ENCODE measurements at regions not wholly inside any gene's neighbourhood (a gene's known extent, or its start where the extent isn't known, plus 50 kb on each side); places are given as distances from the start of the nearest gene placed in this dataset.

- Histone ChIP-seq H3K4me1 (ENCODE audit: control insufficient read depth, insufficient read depth, low read length) (no peaks in the 10 kb centered on the region), H3K27ac (ENCODE audit: insufficient read depth, low read depth, low read length, poor library complexity, severe bottlenecking) (no peak overlapping the region), H3K9me3 (ENCODE audit: control insufficient read depth, low read length) (no peaks in the 10 kb centered on the region), H3K27me3 (ENCODE audit: control insufficient read depth, insufficient read depth, low read length, poor library complexity, severe bottlenecking) (no peaks in the 10 kb centered on the region), H3K4me3 (ENCODE audit: insufficient read depth, low read depth, low read length) (no peak overlapping the region), H3K36me3 (ENCODE audit: control insufficient read depth, insufficient read depth, low read length) (no peaks in the 10 kb centered on the region)
- 67 to 71% methylated on average over 2 of the region's 2 CpGs for WGBS, 2 experiments
Observed at GRCh38 chr18:47758000-47758399, 172.5 kb downstream of the SMAD2 start.

GRCh38 chr18:47756364-47757016 lies 174.0 kb downstream of the SMAD2 start:
- WGBS, 2 experiments, result 27 to 33% methylated on average over 9 of the region's 9 CpGs
- no peaks in the 10 kb centered on the region for H3K36me3 ChIP-seq (ENCODE audit: control insufficient read depth, insufficient read depth, low read length)
- no peaks in the 10 kb centered on the region for H3K9me3 ChIP-seq (ENCODE audit: control insufficient read depth, low read length)
- H3K4me3 ChIP-seq (ENCODE audit: insufficient read depth, low read depth, low read length), result no peak overlapping the region
- no peak overlapping the region for H3K27ac ChIP-seq (ENCODE audit: insufficient read depth, low read depth, low read length, poor library complexity, severe bottlenecking)
- H3K27me3 ChIP-seq (ENCODE audit: control insufficient read depth, insufficient read depth, low read length, poor library complexity, severe bottlenecking), result no peaks in the 10 kb centered on the region
- H3K4me1 ChIP-seq (ENCODE audit: control insufficient read depth, insufficient read depth, low read length), result no peaks in the 10 kb centered on the region

GRCh38 chr18:47755102-47755456 lies 175.4 kb downstream of the SMAD2 start:
- Histone ChIP-seq H3K9me3 (ENCODE audit: control insufficient read depth, low read length) (no peaks in the 10 kb centered on the region), H3K27ac (ENCODE audit: insufficient read depth, low read depth, low read length, poor library complexity, severe bottlenecking) (no peak overlapping the region), H3K36me3 (ENCODE audit: control insufficient read depth, insufficient read depth, low read length) (no peaks in the 10 kb centered on the region), H3K27me3 (ENCODE audit: control insufficient read depth, insufficient read depth, low read length, poor library complexity, severe bottlenecking) (no peaks in the 10 kb centered on the region), H3K4me3 (ENCODE audit: insufficient read depth, low read depth, low read length) (no peak overlapping the region), H3K4me1 (ENCODE audit: control insufficient read depth, insufficient read depth, low read length) (no peaks in the 10 kb centered on the region)
- 89 to 94% methylated on average over 4 of the region's 4 CpGs for WGBS, 2 experiments

- WGBS, 2 experiments, result 62 to 63% methylated on average over 29 of the region's 29 CpGs
- H3K4me1 ChIP-seq (ENCODE audit: control insufficient read depth, insufficient read depth, low read length), result no peaks in the 10 kb centered on the region
- H3K9me3 ChIP-seq (ENCODE audit: control insufficient read depth, low read length), result no peaks in the 10 kb centered on the region
- H3K27ac ChIP-seq (ENCODE audit: insufficient read depth, low read depth, low read length, poor library complexity, severe bottlenecking), result no peak overlapping the region
- no peaks in the 10 kb centered on the region for H3K36me3 ChIP-seq (ENCODE audit: control insufficient read depth, insufficient read depth, low read length)
- H3K27me3 ChIP-seq (ENCODE audit: control insufficient read depth, insufficient read depth, low read length, poor library complexity, severe bottlenecking), result no peaks in the 10 kb centered on the region
- no peak overlapping the region for H3K4me3 ChIP-seq (ENCODE audit: insufficient read depth, low read depth, low read length)
Observed at GRCh38 chr18:47754311-47755101, 176.0 kb downstream of the SMAD2 start.

GRCh38 chr18:47752796-47753645 lies 177.4 kb downstream of the SMAD2 start:
- no peak overlapping the region for H3K4me3 ChIP-seq (ENCODE audit: insufficient read depth, low read depth, low read length)
- peaks cover 8% of the 10 kb centered on the region for H3K27me3 ChIP-seq (ENCODE audit: control insufficient read depth, insufficient read depth, low read length, poor library complexity, severe bottlenecking)
- H3K4me1 ChIP-seq (ENCODE audit: control insufficient read depth, insufficient read depth, low read length), result no peaks in the 10 kb centered on the region
- no peak overlapping the region for H3K27ac ChIP-seq (ENCODE audit: insufficient read depth, low read depth, low read length, poor library complexity, severe bottlenecking)
- WGBS, 2 experiments, result 93 to 94% methylated on average over 10 of the region's 10 CpGs
- H3K9me3 ChIP-seq (ENCODE audit: control insufficient read depth, low read length), result no peaks in the 10 kb centered on the region
- H3K36me3 ChIP-seq (ENCODE audit: control insufficient read depth, insufficient read depth, low read length), result no peaks in the 10 kb centered on the region

- WGBS, 2 experiments, result 87 to 94% methylated on average over 8 of the region's 8 CpGs
- no peaks in the 10 kb centered on the region for H3K36me3 ChIP-seq (ENCODE audit: control insufficient read depth, insufficient read depth, low read length)
- no peaks in the 10 kb centered on the region for H3K9me3 ChIP-seq (ENCODE audit: control insufficient read depth, low read length)
- no peaks in the 10 kb centered on the region for H3K4me1 ChIP-seq (ENCODE audit: control insufficient read depth, insufficient read depth, low read length)
- H3K27ac ChIP-seq (ENCODE audit: insufficient read depth, low read depth, low read length, poor library complexity, severe bottlenecking), result no peak overlapping the region
- peaks cover 8% of the 10 kb centered on the region for H3K27me3 ChIP-seq (ENCODE audit: control insufficient read depth, insufficient read depth, low read length, poor library complexity, severe bottlenecking)
- H3K4me3 ChIP-seq (ENCODE audit: insufficient read depth, low read depth, low read length), result no peak overlapping the region
Observed at GRCh38 chr18:47750889-47751423, 179.5 kb downstream of the SMAD2 start.

- WGBS, 2 experiments, result 92 to 93% methylated on average over 7 of the region's 7 CpGs
- Histone ChIP-seq H3K27me3 (ENCODE audit: control insufficient read depth, insufficient read depth, low read length, poor library complexity, severe bottlenecking) (peaks cover 8% of the 10 kb centered on the region), H3K4me1 (ENCODE audit: control insufficient read depth, insufficient read depth, low read length) (no peaks in the 10 kb centered on the region), H3K4me3 (ENCODE audit: insufficient read depth, low read depth, low read length) (no peak overlapping the region), H3K36me3 (ENCODE audit: control insufficient read depth, insufficient read depth, low read length) (no peaks in the 10 kb centered on the region), H3K9me3 (ENCODE audit: control insufficient read depth, low read length) (no peaks in the 10 kb centered on the region), H3K27ac (ENCODE audit: insufficient read depth, low read depth, low read length, poor library complexity, severe bottlenecking) (no peak overlapping the region)
Observed at GRCh38 chr18:47749600-47749973, 180.9 kb downstream of the SMAD2 start.

- no peaks in the 10 kb centered on the region for H3K36me3 ChIP-seq (ENCODE audit: control insufficient read depth, insufficient read depth, low read length)
- WGBS, 2 experiments, result 15 to 16% methylated on average over 59 to 60 of the region's 60 CpGs
Observed at GRCh38 chr18:47748847-47749599, 181.4 kb downstream of the SMAD2 start.

GRCh38 chr18:47748093-47748796 lies 182.2 kb downstream of the SMAD2 start:
- Histone ChIP-seq H3K4me1 (ENCODE audit: control insufficient read depth, insufficient read depth, low read length) (no peaks in the 10 kb centered on the region), H3K27me3 (ENCODE audit: control insufficient read depth, insufficient read depth, low read length, poor library complexity, severe bottlenecking) (peaks cover 8% of the 10 kb centered on the region), H3K4me3 (ENCODE audit: insufficient read depth, low read depth, low read length) (no peak overlapping the region), H3K27ac (ENCODE audit: insufficient read depth, low read depth, low read length, poor library complexity, severe bottlenecking) (no peak overlapping the region), H3K36me3 (ENCODE audit: control insufficient read depth, insufficient read depth, low read length) (no peaks in the 10 kb centered on the region), H3K9me3 (ENCODE audit: control insufficient read depth, low read length) (no peaks in the 10 kb centered on the region)
- whole genome bisulfite sequencing, 2 experiments, result 89 to 90% methylated on average over 23 of the region's 23 CpGs

More at GRCh38 chr18:47748847-47749599, 181.4 kb downstream of the SMAD2 start:
- H3K4me3 ChIP-seq (ENCODE audit: insufficient read depth, low read depth, low read length), result peak overlapping the region; percentile 29
- H3K9me3 ChIP-seq (ENCODE audit: control insufficient read depth, low read length), result no peaks in the 10 kb centered on the region
- no peaks in the 10 kb centered on the region for H3K4me1 ChIP-seq (ENCODE audit: control insufficient read depth, insufficient read depth, low read length)
- peaks cover 8% of the 10 kb centered on the region for H3K27me3 ChIP-seq (ENCODE audit: control insufficient read depth, insufficient read depth, low read length, poor library complexity, severe bottlenecking)
- no peak overlapping the region for H3K27ac ChIP-seq (ENCODE audit: insufficient read depth, low read depth, low read length, poor library complexity, severe bottlenecking)
